ENCODE measurements at regions not wholly inside any gene's neighbourhood (a gene's known extent, or its start where the extent isn't known, plus 50 kb on each side); places are given as distances from the start of the nearest gene placed in this dataset.
A peak's percentile ranks its signal among the peaks of the same experiment; 100 is the strongest.

GRCh38 chr22:49574881-49575702 is 252.6 kb downstream of the BRD1 start:
- no peaks in the 10 kb centered on the region for H3K9me3 ChIP-seq (replicated peaks in 1 of 3)
- WGBS, 4 donors: 66 to 71% (median 68%) methylated on average over 20 to 31 of the region's 31 CpGs
- no peaks in the 10 kb centered on the region for H3K4me1 ChIP-seq (replicated peaks in 1 of 2)
- peak in 5 of 7 donors; percentile 13 to 58 (median 39) for DNase-seq
- peak overlapping the region in 1 of 5 donors; percentile 74 for H3K27ac ChIP-seq
- H3K4me3 ChIP-seq: no peak overlapping the region
- H3K36me3 ChIP-seq (replicated peaks in 1 of 2): no peaks in the 10 kb centered on the region
- intact Hi-C loops (cut with DNase I): no loop called here
- no peaks in the 10 kb centered on the region for H3K27me3 ChIP-seq
- TF ChIP-seq POLR2A (IDR thresholded peaks at IDR 0.05): no peak
- no peak for TF ChIP-seq CTCF (IDR thresholded peaks at IDR 0.05)

GRCh38 chr22:49574205-49574880 is 253.3 kb downstream of the BRD1 start:
- Histone ChIP-seq H3K36me3 (replicated peaks in 1 of 2) (no peaks in the 10 kb centered on the region), H3K4me3 (no peak overlapping the region), H3K4me1 (replicated peaks in 1 of 2) (no peaks in the 10 kb centered on the region), H3K27ac (peak overlapping the region in 1 of 5 donors; percentile 74), H3K27me3 (no peaks in the 10 kb centered on the region), H3K9me3 (replicated peaks in 1 of 3) (no peaks in the 10 kb centered on the region)
- TF ChIP-seq POLR2A (IDR thresholded peaks at IDR 0.05) (no peak), CTCF (IDR thresholded peaks at IDR 0.05) (no peak)
- intact Hi-C loops (cut with DNase I): no loop called here
- peak in 1 of 7 donors; percentile 7 for DNase-seq
- WGBS, 4 donors: 77 to 82% (median 81%) methylated on average over 16 to 30 of the region's 30 CpGs

- Histone ChIP-seq H3K9me3 (replicated peaks in 1 of 3) (no peaks in the 10 kb centered on the region), H3K27me3 (no peaks in the 10 kb centered on the region), H3K4me3 (no peak overlapping the region), H3K27ac (no peak overlapping the region), H3K4me1 (replicated peaks in 1 of 2) (no peaks in the 10 kb centered on the region), H3K36me3 (replicated peaks in 1 of 2) (no peaks in the 10 kb centered on the region)
- DNase-seq: peak in 2 of 7 donors; percentile 6 to 12
- intact Hi-C loops (cut with DNase I): no loop called here
- WGBS, 4 donors: 82 to 88% (median 86%) methylated on average over 10 to 11 of the region's 11 CpGs
- TF ChIP-seq POLR2A (IDR thresholded peaks at IDR 0.05): no peak
- TF ChIP-seq CTCF (IDR thresholded peaks at IDR 0.05): no peak
These were observed 254.4 kb downstream of the BRD1 start for GRCh38 chr22:49573109-49573765.

GRCh38 chr22:49571326-49571725 is 256.3 kb downstream of the BRD1 start:
- Histone ChIP-seq H3K9me3 (replicated peaks in 1 of 3) (no peaks in the 10 kb centered on the region), H3K36me3 (replicated peaks in 1 of 2) (no peaks in the 10 kb centered on the region), H3K27me3 (no peaks in the 10 kb centered on the region), H3K4me1 (replicated peaks in 1 of 2) (no peaks in the 10 kb centered on the region), H3K4me3 (no peak overlapping the region), H3K27ac (no peak overlapping the region)
- WGBS, 4 donors: 72 to 84% (median 82%) methylated on average over 14 of the region's 14 CpGs
- intact Hi-C loops (cut with DNase I): no loop called here
- TF ChIP-seq CTCF (IDR thresholded peaks at IDR 0.05) (no peak), POLR2A (IDR thresholded peaks at IDR 0.05) (no peak)
- peak in 1 of 7 donors; percentile 7 for DNase-seq

Measured in adrenal gland (tissue), 9 donors.